ENCODE measurements at regions not wholly inside any gene's neighbourhood (a gene's known extent, or its start where the extent isn't known, plus 50 kb on each side); places are given as distances from the start of the nearest gene placed in this dataset.
"Not testable (repeated sequence)": the region's sequence is repeated elsewhere in the genome, so short reads cannot be mapped to it uniquely, and the experiment has no call there.

GRCh38 chr4:187613089-187613839 lies 382.3 kb upstream of the ZFP42 start:
- DNase-seq: no peak

- DNase-seq: no peak
Measured at GRCh38 chr4:187615972-187616371, 379.6 kb upstream of the ZFP42 start.

- no peak for DNase-seq
Measured at GRCh38 chr4:187617113-187617512, 378.5 kb upstream of the ZFP42 start.

GRCh38 chr4:187618701-187619281 lies 376.8 kb upstream of the ZFP42 start:
- no peak for DNase-seq

- DNase-seq: no peak
Measured at GRCh38 chr4:187619319-187619718, 376.3 kb upstream of the ZFP42 start.

GRCh38 chr4:187632260-187632995 lies 363.1 kb upstream of the ZFP42 start:
- DNase-seq: no peak

DNA sequence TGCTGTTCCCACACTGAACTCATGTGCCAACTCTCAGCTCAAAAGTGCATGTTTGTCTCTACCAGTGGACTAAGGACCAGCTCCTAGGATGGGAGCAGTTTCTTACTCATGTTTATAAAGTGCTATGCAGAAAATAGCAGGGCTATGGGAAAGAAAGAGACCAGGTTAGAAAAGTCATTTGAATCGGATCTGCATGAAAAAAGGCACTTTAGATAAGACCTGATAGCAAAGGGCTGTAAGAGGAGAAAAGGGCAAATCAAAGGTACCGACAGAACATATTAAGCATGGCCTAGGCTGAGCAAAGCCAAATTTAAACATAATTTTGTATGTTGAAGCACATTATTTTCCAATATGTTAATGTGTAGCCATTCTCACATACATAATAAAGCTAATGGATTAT lies 362.3 kb upstream of the ZFP42 start:
- no peak for DNase-seq

DNA sequence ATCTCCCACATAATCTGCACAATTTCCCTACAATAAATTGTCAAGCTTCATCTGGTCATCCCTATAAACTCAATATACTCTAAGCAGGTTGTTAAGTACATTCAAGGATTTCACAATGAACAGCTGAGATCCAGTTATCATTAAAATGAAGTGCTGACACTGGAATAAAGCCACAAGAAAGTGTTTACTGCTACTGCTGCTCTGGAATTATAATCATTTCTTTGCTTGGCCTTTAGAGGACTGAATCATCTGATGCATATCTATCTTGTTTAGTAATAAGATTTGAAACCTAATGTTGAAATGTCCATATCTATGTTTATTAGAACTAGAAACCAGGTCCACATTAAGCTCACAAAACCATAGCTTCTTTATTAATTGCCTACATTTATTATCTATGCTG lies 338.6 kb upstream of the ZFP42 start:
- no peak for DNase-seq

DNA sequence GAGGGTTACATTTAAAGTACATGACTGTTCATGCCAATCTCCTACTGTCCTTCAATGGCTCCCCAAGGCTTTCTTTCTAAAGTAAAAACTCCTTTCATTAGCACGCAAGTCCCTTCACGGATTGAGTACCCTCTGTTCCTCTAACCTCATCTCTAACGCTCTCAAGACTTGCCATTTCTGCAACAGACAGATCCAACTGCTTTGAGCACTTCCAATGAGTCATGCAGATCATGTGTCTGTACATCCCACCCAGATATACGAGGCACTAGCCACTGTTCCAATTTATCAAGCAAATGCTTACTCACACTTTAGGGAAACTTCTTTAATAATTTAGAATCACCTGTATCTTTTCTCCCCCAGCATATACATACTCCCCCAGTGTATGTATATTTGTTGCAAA lies 332.5 kb upstream of the ZFP42 start:
- no peak for DNase-seq

DNA sequence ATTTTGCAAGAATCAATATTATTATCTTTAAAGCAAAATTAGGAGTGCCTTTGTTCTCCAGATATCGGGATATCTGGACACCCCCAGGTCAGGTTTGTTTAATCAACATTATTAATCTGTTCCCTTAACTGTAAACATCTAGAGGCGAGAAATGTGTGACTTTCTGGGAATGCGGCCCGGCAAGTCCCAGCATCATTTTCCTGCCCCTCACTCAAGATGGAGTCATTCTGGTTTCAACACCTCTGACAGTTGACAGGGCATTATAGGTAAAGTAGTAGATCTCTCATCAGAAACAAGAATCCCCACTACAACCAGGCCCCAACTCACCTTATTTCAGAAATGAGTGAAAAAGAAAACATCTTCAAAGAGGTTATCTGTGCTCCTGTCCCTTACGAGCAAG lies 331.6 kb upstream of the ZFP42 start:
- DNase-seq: no peak

GRCh38 chr4:187665086-187665485 lies 330.5 kb upstream of the ZFP42 start:
- DNase-seq: no peak

DNA sequence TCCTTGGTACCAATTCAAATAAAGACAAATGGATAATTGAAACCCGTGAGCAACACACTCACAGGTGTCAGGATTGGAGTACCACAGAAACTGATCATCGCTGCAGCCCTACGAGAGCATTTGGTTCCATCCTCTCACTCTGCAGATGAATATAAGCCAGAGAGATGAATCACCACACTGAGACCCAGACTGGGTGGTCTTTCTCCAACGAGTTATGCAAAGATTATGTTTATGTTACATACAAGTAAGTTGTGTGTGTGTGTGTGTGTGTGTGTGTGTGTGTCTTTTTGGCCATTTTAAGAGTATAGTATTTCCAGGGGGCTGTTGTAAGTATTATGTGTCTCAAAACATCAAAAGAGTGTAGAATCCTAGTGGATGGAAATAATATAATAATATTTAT lies 329.5 kb upstream of the ZFP42 start:
- DNase-seq: no peak

DNA sequence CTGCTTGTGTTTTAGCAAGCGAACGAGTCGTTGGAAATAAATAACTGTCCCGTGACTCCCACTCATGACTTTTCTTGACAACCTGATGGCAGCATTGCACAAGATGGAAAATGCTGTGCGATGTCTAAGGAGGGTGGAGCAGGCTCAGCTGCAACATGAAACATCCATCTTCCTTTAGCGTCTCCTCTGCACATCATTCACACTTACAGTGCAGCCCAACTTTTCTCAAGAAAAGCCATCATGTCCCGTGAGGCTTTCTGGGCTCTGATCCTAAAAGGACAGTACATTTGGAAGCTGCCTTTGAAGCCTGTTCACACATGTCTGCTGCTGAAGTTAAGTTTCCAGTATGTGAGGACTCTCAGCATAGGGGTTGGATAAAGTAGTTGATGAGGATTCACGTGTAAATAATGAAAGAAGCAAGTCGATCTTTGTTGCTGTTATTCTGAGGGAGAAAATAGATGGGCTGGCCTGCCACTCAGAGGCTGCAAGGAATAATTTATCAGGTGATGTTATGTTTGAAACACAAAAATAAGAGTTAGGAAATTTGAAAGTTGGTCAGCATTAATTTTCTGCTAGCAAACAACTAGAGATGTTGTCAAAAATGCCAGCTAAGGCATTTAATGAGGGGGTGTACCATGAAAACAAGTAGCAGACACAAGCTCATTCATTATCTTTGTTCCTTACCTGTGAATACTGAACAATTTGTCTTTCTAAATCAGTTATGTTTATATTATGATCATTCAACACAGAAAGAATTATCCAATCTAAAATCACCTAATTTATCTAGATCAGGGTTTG lies 328.7 kb upstream of the ZFP42 start:
- no peak for DNase-seq

DNA sequence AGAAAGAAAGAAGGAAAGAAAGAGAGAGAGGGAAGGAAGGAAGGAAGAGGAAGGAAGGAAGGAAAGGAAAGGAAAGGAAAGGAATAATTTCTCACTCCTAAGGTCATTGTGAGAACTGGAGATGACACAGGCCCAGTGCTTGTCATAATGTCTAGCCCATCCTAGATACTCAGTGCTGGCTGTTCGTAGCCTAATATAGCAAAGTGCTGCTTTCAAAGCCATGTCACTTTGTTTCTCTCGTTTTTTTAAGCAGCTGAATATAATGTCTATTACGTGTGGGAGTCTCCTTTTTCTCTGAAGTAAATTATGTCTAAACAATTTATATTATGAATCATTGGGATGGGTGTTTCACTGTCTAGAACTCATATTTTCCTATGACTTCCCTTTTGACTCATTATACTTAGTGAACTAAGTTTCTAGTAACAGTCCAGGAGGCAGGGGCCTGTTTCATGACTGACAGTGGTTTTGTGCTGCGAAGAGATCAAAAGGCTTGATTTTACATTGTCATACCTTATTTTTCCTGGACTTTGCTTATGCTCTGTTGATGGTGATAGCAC lies 327.0 kb upstream of the ZFP42 start:
- peak; percentile 1 for DNase-seq

GRCh38 chr4:187671521-187671920 lies 324.1 kb upstream of the ZFP42 start:
- DNase-seq: not testable (repeated sequence)

- DNase-seq: not testable (repeated sequence)
Measured at GRCh38 chr4:187671958-187672357, 323.6 kb upstream of the ZFP42 start.

DNA sequence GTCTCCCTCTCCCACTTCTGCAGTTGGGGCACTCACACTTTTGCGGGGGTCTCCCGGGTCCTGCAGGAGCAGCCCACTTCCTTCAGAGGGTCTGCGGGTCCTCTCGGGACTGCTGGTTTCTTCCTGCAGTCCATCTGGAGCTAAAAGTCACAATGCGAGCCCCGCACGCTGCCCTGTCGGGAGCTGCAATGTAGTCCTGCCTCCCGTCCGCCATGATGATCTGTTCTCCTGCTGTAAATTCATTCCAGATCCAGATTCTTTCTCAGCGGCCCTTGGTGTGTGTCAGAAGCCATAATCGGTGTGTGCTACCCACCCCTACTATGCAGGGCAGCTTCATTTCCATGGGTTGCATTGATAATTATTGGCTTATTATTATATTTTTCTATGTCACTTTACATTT lies 323.0 kb upstream of the ZFP42 start:
- not testable (repeated sequence) for DNase-seq

GRCh38 chr4:187679450-187679849 lies 316.1 kb upstream of the ZFP42 start:
- DNase-seq: no peak

DNA sequence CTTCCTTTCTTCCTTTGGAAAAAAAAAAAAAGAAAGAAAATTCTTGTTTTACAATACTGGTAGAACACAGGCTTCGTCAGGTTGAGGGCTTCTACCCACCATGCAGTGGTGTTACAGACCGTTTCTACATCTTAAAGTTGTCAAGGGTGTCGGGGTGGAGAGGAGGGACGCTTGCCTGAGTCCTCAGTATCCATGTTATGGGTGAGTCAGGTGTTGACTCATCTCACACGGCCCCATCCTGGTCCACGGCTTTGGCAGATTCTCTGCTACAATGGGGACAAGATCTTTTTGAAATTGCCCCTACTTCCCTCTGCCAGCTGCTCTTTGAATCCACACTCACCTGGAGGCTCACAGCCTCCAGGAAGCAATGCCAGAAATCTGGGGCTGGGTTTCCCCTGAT lies 310.3 kb upstream of the ZFP42 start:
- no peak for DNase-seq

GRCh38 chr4:187687697-187688096 lies 307.9 kb upstream of the ZFP42 start:
- DNase-seq: no peak

DNA sequence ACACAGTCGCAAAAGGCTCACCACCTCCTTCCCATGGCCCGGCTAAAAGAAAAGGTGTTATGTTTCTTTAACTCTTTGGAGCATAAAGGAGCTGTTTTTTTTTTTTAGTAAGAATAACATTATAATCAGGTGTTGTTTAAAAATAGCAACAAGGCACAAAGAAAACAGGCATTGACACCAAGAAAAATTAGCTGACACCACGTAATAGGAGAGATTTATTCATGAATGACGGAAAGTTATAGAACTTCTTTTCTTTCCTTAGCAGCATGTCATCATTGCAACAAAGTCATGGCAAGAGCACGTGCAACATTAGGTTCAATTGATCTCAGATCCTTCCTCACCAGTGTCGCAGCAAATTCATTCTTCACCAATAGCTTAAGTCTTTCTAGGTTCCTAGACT lies 302.9 kb upstream of the ZFP42 start:
- no peak for DNase-seq

DNA sequence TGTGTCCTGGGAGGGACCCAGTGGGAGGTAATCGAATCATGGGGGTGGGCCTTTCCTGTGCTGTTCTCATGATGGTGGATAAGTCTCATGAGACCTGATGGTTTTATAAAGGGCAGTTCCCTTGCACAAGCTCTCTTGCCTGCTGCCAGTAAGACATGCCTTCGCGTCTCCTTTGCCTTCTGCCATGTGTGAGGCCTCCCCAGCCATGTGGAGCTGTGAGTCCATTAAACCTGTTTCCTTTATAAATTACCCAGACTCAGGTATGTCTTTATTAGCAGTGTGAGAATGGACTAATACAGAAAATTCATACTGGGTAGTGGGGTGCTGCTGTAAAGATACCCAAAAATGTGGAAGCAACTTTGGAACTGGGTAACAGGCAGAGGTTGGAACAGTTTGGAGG lies 300.0 kb upstream of the ZFP42 start:
- not testable (repeated sequence) for DNase-seq

DNA sequence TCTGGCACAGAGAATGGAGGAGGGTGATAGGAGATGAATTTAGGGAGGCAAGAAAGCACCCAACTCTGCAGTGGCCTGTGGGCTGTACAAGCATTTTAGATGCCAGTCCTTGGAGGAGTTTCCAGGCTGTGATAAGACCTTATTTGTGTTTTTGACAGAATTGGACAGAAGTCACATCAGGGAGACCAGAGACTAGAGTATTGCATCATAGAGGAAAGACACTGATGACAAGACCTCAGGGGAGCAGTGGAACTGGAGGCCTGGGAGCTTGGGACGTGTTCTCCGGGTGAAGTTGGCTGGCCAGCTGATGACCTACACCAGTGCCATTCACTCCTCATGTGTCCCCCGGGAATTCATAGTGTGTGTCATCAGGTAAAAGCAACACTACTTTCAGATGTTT lies 284.0 kb upstream of the ZFP42 start:
- DNase-seq: no peak

All from activated CD4-positive, alpha-beta T cell treated with anti-CD3 and anti-CD28 coated beads for 48 hours (primary cell).